H1 (cell line): ENCODE measurements at regions not wholly inside any gene's neighbourhood (a gene's known extent, or its start where the extent isn't known, plus 50 kb on each side); places are given as distances from the start of the nearest gene placed in this dataset.

Source experiments
- FOSL1 ChIP-seq: IDR thresholded peaks from 2 replicates; pipeline ENCODE4 v1.6.1; 2011; ENCODE audit warnings: mild to moderate bottlenecking, low read depth, low read length, moderate library complexity; ENCODE audit not compliant: insufficient read depth
- SAP30 ChIP-seq: fragments of 300-600 bp; sonication (generic); IDR thresholded peaks from 2 replicates; pipeline ENCODE4 v1.7.1; 2012; ENCODE audit warnings: low read length, moderate library complexity, mild to moderate bottlenecking, inconsistent platforms; ENCODE audit not compliant: insufficient read depth, insufficient replicate concordance
- TF ChIP-seq, protein P1 (sequence below): fragments of 300-600 bp; sonication (generic); IDR thresholded peaks from 2 replicates; pipeline ENCODE4 v1.7.1; 2012; ENCODE audit warnings: low read length, moderate library complexity, mild to moderate bottlenecking, inconsistent platforms; ENCODE audit not compliant: insufficient replicate concordance

DNA sequence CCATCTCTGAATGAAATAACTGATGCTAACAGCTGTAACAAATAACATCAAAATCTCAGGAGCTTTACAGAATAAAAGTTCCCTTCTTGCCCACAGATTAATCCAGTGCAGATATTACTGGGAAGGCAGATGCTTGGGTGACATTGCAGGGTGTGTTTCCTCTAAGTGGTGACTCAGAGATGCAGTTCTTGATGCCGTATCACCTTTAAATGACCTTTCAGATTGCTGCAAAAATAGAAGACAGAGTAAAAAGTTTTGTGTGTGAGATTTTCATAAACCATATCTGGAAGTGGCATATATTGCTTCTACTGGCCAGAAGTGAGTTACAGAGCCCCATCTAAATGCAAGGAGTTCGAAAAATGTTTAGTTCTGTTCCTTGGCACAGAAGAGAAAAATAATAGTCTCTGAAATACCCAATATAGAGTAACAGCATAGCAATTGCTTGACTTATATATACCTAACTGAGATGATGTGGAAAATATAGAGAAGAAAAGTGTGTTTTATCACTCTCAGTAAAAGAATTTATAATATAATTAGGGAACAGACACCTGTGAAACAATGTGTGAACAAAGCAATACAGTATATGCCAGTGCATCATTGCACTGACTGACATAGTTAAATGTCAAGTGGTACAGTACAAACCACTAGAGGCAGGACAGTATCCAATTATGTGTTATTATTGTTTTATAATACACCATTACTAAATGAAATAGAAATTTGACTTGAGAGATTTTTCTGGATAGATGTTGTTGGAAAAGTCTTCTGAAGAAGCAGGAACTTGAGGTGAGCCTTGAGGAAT, 430.7 kb upstream of the CBLB start (continued):
- TF ChIP-seq, protein P1, sequence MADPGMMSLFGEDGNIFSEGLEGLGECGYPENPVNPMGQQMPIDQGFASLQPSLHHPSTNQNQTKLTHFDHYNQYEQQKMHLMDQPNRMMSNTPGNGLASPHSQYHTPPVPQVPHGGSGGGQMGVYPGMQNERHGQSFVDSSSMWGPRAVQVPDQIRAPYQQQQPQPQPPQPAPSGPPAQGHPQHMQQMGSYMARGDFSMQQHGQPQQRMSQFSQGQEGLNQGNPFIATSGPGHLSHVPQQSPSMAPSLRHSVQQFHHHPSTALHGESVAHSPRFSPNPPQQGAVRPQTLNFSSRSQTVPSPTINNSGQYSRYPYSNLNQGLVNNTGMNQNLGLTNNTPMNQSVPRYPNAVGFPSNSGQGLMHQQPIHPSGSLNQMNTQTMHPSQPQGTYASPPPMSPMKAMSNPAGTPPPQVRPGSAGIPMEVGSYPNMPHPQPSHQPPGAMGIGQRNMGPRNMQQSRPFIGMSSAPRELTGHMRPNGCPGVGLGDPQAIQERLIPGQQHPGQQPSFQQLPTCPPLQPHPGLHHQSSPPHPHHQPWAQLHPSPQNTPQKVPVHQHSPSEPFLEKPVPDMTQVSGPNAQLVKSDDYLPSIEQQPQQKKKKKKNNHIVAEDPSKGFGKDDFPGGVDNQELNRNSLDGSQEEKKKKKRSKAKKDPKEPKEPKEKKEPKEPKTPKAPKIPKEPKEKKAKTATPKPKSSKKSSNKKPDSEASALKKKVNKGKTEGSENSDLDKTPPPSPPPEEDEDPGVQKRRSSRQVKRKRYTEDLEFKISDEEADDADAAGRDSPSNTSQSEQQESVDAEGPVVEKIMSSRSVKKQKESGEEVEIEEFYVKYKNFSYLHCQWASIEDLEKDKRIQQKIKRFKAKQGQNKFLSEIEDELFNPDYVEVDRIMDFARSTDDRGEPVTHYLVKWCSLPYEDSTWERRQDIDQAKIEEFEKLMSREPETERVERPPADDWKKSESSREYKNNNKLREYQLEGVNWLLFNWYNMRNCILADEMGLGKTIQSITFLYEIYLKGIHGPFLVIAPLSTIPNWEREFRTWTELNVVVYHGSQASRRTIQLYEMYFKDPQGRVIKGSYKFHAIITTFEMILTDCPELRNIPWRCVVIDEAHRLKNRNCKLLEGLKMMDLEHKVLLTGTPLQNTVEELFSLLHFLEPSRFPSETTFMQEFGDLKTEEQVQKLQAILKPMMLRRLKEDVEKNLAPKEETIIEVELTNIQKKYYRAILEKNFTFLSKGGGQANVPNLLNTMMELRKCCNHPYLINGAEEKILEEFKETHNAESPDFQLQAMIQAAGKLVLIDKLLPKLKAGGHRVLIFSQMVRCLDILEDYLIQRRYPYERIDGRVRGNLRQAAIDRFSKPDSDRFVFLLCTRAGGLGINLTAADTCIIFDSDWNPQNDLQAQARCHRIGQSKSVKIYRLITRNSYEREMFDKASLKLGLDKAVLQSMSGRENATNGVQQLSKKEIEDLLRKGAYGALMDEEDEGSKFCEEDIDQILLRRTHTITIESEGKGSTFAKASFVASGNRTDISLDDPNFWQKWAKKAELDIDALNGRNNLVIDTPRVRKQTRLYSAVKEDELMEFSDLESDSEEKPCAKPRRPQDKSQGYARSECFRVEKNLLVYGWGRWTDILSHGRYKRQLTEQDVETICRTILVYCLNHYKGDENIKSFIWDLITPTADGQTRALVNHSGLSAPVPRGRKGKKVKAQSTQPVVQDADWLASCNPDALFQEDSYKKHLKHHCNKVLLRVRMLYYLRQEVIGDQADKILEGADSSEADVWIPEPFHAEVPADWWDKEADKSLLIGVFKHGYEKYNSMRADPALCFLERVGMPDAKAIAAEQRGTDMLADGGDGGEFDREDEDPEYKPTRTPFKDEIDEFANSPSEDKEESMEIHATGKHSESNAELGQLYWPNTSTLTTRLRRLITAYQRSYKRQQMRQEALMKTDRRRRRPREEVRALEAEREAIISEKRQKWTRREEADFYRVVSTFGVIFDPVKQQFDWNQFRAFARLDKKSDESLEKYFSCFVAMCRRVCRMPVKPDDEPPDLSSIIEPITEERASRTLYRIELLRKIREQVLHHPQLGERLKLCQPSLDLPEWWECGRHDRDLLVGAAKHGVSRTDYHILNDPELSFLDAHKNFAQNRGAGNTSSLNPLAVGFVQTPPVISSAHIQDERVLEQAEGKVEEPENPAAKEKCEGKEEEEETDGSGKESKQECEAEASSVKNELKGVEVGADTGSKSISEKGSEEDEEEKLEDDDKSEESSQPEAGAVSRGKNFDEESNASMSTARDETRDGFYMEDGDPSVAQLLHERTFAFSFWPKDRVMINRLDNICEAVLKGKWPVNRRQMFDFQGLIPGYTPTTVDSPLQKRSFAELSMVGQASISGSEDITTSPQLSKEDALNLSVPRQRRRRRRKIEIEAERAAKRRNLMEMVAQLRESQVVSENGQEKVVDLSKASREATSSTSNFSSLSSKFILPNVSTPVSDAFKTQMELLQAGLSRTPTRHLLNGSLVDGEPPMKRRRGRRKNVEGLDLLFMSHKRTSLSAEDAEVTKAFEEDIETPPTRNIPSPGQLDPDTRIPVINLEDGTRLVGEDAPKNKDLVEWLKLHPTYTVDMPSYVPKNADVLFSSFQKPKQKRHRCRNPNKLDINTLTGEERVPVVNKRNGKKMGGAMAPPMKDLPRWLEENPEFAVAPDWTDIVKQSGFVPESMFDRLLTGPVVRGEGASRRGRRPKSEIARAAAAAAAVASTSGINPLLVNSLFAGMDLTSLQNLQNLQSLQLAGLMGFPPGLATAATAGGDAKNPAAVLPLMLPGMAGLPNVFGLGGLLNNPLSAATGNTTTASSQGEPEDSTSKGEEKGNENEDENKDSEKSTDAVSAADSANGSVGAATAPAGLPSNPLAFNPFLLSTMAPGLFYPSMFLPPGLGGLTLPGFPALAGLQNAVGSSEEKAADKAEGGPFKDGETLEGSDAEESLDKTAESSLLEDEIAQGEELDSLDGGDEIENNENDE = no peak
- no peak for TF ChIP-seq FOSL1
- TF ChIP-seq SAP30 = no peak
